ENCODE measurements at regions not wholly inside any gene's neighbourhood (a gene's known extent, or its start where the extent isn't known, plus 50 kb on each side); places are given as distances from the start of the nearest gene placed in this dataset.

DNA sequence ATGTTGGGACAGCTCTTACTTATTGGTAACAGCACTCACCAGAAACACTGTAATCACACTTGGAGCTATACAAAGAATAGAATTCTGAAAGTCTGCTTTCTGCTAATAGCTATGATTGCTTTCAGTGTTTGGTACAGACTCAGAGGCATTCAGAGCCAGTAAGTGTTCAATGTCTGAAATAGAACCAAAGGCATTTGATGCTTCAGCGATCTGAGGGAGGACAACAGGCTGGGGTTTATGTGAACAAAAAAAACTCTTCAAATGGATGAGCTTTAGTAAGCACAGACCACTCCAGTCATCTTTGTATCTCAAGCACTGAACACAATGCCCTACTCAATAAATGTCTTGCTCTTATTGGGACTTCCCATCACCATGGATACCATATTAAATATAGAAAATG lies 322.8 kb upstream of the GRM3 start:
- H3K4me3 ChIP-seq = no peak overlapping the region
- no peaks in the 10 kb centered on the region for H3K36me3 ChIP-seq (replicated peaks)
- DNase-seq (ENCODE audit: low spot score in 2 of 2) = peak; percentile 41 to 84
- H3K9me3 ChIP-seq = no peaks in the 10 kb centered on the region
- H3K4me1 ChIP-seq = peaks cover 14% of the 10 kb centered on the region
- no peaks in the 10 kb centered on the region for H3K27me3 ChIP-seq (ENCODE audit: low read depth)
- in situ Hi-C loops (cut with MboI; ENCODE audit: low sequenced_read_pairs) = no loop called here

GRCh38 chr7:86320341-86320740 lies 323.4 kb upstream of the GRM3 start:
- no peaks in the 10 kb centered on the region for H3K9me3 ChIP-seq
- H3K36me3 ChIP-seq (replicated peaks) = no peaks in the 10 kb centered on the region
- peak in 1 of 2 experiments; percentile 96 for DNase-seq (ENCODE audit: low spot score in 2 of 2)
- peaks cover 14% of the 10 kb centered on the region for H3K4me1 ChIP-seq
- in situ Hi-C loops (cut with MboI; ENCODE audit: low sequenced_read_pairs) = no loop called here
- H3K27me3 ChIP-seq (ENCODE audit: low read depth) = no peaks in the 10 kb centered on the region
- H3K4me3 ChIP-seq = no peak overlapping the region

DNA sequence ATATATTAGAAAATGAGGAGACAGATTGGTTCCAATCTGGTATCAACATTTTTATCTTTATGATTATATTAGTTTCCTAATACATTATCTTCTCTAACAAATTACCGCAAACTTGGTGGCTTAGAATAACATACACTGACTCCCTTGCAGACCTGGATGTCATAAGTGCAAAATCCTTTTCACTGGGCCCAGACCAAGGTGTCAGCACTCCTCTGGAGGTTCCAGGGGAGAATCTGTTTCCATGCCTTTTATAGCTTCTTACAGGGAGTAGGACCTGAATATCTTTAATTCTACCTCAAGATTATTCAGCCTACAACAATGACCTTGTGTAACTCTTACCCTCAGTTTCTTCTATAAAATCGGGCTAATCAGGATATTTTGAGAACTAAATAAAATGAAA lies 329.9 kb upstream of the GRM3 start:
- Histone ChIP-seq H3K4me1 (no peaks in the 10 kb centered on the region), H3K36me3 (replicated peaks) (no peaks in the 10 kb centered on the region), H3K27me3 (ENCODE audit: low read depth) (no peaks in the 10 kb centered on the region), H3K9me3 (no peaks in the 10 kb centered on the region), H3K4me3 (no peak overlapping the region)
- in situ Hi-C loops (cut with MboI; ENCODE audit: low sequenced_read_pairs) = no loop called here
- DNase-seq (ENCODE audit: low spot score in 2 of 2) = no peak

DNA sequence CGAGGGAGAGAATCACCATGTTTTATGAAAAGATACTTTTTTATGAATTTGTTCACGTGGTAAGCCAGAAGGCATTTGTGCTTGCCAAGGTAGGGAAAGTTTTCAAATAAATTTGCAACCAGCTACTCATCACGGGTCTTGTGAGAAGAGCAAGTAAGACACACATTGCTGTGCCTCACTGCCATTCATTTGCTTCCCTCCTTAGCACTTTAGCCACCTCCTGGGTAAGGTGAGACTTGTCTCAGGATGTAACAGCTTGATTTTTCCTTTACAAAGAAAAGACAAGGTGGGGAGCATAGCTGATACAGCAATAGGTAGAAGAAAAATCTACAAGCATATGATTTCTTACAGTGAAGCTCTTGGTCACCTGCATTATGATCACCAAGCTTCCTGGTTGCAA lies 342.4 kb upstream of the GRM3 start:
- Histone ChIP-seq H3K9me3 (0 out of 2 replicates have a peak, but pooled peaks cover 4% of the 10 kb centered on the region), H3K36me3 (replicated peaks) (no peaks in the 10 kb centered on the region), H3K27me3 (ENCODE audit: low read depth) (no peaks in the 10 kb centered on the region), H3K4me1 (peaks cover 15% of the 10 kb centered on the region), H3K4me3 (no peak overlapping the region)
- DNase-seq (ENCODE audit: low spot score in 2 of 2) = no peak
- in situ Hi-C loops (cut with MboI; ENCODE audit: low sequenced_read_pairs) = no loop called here

DNA sequence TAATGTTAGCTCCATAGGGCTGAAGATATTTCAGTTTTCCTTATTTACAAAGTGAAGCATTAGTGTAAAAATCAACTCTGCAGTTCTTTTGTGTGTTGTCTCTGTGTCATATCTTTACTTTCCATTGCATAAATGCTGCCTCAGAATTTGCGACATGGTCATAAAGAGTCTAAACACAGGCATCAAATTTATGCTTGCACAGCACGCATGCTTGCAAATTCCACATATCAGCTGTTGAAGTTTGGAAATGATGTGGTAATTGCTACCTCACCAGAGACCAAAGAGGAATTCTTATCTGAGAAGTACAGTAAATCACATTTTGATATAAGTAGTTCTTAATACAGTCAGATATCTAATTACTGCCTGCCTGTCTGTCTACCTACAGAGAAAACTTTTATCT lies 348.2 kb upstream of the GRM3 start:
- no peaks in the 10 kb centered on the region for H3K36me3 ChIP-seq (replicated peaks)
- H3K4me3 ChIP-seq = no peak overlapping the region
- 0 out of 2 replicates have a peak, but pooled peaks cover 4% of the 10 kb centered on the region for H3K9me3 ChIP-seq
- no peaks in the 10 kb centered on the region for H3K27me3 ChIP-seq (ENCODE audit: low read depth)
- H3K4me1 ChIP-seq = peaks cover 7% of the 10 kb centered on the region
- in situ Hi-C loops (cut with MboI; ENCODE audit: low sequenced_read_pairs) = no loop called here
- no peak for DNase-seq (ENCODE audit: low spot score in 2 of 2)

- Histone ChIP-seq H3K9me3 (no peaks in the 10 kb centered on the region), H3K4me1 (no peaks in the 10 kb centered on the region), H3K27me3 (ENCODE audit: low read depth) (no peaks in the 10 kb centered on the region), H3K36me3 (replicated peaks) (no peaks in the 10 kb centered on the region), H3K4me3 (no peak overlapping the region)
- DNase-seq (ENCODE audit: low spot score in 2 of 2) = no peak
- in situ Hi-C loops (cut with MboI; ENCODE audit: low sequenced_read_pairs) = no loop called here
Observed at GRCh38 chr7:86282014-86282682, 361.6 kb upstream of the GRM3 start.

DNA sequence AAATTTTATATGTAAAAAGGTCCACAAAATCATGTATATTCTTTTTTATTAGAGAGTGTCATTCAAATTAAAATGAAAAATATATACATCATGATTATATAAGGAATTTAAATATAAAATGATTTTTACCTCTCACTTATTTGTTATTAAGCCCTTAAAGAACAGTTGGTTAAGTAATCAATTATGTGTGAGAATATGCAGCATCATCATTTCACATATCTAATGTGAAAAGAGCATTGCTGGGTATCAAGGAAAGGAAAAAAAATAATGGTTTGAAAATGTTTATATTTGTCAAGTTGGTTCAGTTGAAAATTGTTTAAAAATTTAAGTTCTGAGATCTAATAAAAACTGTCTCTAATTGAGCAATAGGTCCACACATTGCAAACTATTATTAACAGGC lies 363.6 kb upstream of the GRM3 start:
- Histone ChIP-seq H3K4me1 (no peaks in the 10 kb centered on the region), H3K9me3 (no peaks in the 10 kb centered on the region), H3K27me3 (ENCODE audit: low read depth) (no peaks in the 10 kb centered on the region), H3K36me3 (replicated peaks) (no peaks in the 10 kb centered on the region), H3K4me3 (no peak overlapping the region)
- in situ Hi-C loops (cut with MboI; ENCODE audit: low sequenced_read_pairs) = no loop called here
- no peak for DNase-seq (ENCODE audit: low spot score in 2 of 2)

DNA sequence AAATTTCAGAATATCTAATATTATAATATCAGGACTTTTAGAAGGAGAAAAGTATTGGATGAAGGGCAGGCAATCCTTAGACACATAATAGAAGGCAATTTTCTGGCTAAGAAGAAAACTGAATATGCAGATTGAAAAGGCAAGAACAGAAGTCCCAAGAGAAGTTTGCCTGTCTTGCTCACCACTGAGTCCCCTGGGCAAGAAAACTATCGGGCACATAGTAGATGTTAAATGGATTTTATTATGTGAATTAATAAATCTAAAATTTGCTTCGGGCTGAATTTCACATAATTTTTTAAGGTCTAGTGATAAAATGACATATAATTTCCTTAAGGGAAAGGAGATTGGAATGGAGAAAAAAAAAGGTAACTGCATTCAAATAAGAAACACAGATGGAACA lies 380.9 kb upstream of the GRM3 start:
- Histone ChIP-seq H3K4me3 (no peak overlapping the region), H3K4me1 (no peaks in the 10 kb centered on the region), H3K27me3 (ENCODE audit: low read depth) (no peaks in the 10 kb centered on the region), H3K9me3 (no peaks in the 10 kb centered on the region), H3K36me3 (replicated peaks) (no peaks in the 10 kb centered on the region)
- DNase-seq (ENCODE audit: low spot score in 2 of 2) = no peak
- in situ Hi-C loops (cut with MboI; ENCODE audit: low sequenced_read_pairs) = no loop called here

GRCh38 chr7:86257894-86258293 lies 385.8 kb upstream of the GRM3 start:
- H3K27me3 ChIP-seq (ENCODE audit: low read depth) = no peaks in the 10 kb centered on the region
- in situ Hi-C loops (cut with MboI; ENCODE audit: low sequenced_read_pairs) = no loop called here
- H3K9me3 ChIP-seq = no peaks in the 10 kb centered on the region
- H3K4me3 ChIP-seq = no peak overlapping the region
- H3K4me1 ChIP-seq = no peaks in the 10 kb centered on the region
- no peak for DNase-seq (ENCODE audit: low spot score in 2 of 2)
- H3K36me3 ChIP-seq (replicated peaks) = no peaks in the 10 kb centered on the region

DNA sequence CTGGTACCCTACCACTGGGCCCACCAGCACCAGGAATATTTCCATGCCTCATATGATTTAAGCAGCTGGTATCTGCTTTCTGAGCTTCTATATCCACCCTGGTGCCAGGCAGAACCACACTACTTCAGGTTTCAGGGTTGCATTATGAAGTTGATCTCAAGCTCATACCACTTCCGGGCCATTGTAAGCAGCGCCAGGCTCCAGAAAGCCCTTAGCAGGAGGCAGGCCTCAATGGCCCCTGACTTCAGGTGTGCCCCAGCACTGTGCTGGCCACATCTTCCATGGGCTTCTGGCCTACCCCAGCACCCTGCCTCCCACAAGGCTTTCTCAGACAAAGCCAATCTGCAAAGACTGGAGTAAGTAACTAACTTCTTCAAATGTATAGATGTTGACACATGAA lies 391.3 kb upstream of the GRM3 start:
- H3K27me3 ChIP-seq (ENCODE audit: low read depth) = no peaks in the 10 kb centered on the region
- no peak overlapping the region for H3K4me3 ChIP-seq
- H3K9me3 ChIP-seq = no peaks in the 10 kb centered on the region
- H3K36me3 ChIP-seq (replicated peaks) = no peaks in the 10 kb centered on the region
- H3K4me1 ChIP-seq = no peaks in the 10 kb centered on the region
- DNase-seq (ENCODE audit: low spot score in 2 of 2) = no peak
- in situ Hi-C loops (cut with MboI; ENCODE audit: low sequenced_read_pairs) = no loop called here

DNA sequence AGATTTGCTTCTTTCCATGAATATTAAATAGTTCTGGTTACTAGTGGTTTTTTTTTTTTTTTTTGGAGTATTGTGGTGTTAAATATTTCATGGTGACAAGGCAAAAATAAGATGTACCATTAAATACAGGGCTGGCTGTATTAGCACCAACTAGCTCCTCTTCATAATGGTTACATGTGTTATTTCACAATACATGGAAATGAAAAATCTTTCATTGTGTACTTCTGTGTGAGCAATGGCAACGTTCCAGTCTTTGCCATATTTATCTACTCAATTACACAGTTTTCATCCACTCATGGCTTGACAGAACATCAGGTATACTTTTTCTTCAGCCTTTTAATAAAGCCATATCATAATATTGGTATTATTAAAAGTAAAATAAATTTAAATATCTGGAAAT lies 394.7 kb upstream of the GRM3 start:
- no peaks in the 10 kb centered on the region for H3K9me3 ChIP-seq
- no peaks in the 10 kb centered on the region for H3K27me3 ChIP-seq (ENCODE audit: low read depth)
- no peak overlapping the region for H3K4me3 ChIP-seq
- DNase-seq (ENCODE audit: low spot score in 2 of 2) = no peak
- H3K36me3 ChIP-seq (replicated peaks) = no peaks in the 10 kb centered on the region
- in situ Hi-C loops (cut with MboI; ENCODE audit: low sequenced_read_pairs) = no loop called here
- no peaks in the 10 kb centered on the region for H3K4me1 ChIP-seq

DNA sequence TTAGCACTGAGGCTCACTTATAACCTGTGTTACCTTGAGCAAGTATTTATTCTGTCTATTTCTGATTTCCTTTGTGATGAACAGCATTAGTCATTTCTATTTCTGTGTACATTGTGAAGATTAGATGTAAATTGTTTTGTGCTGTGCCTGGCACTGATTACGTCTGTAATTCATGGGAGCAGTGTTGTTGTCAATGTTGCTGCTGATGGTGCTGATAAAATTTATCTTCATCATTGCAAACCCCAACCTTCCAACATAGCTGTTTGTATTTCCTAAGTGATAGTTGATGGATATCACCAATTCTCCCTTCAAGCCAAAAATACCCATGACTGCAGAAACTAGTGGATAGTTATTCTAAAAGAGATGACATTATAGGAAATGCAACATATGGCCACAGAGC lies 400.5 kb upstream of the GRM3 start:
- DNase-seq (ENCODE audit: low spot score in 2 of 2) = no peak
- Histone ChIP-seq H3K9me3 (no peaks in the 10 kb centered on the region), H3K36me3 (replicated peaks) (no peaks in the 10 kb centered on the region), H3K4me1 (no peaks in the 10 kb centered on the region), H3K4me3 (no peak overlapping the region), H3K27me3 (ENCODE audit: low read depth) (no peaks in the 10 kb centered on the region)
- in situ Hi-C loops (cut with MboI; ENCODE audit: low sequenced_read_pairs) = no loop called here

- Histone ChIP-seq H3K4me1 (no peaks in the 10 kb centered on the region), H3K36me3 (replicated peaks) (no peaks in the 10 kb centered on the region), H3K4me3 (no peak overlapping the region), H3K27me3 (ENCODE audit: low read depth) (no peaks in the 10 kb centered on the region), H3K9me3 (no peaks in the 10 kb centered on the region; the same call in 1 of the 2 replicates)
- DNase-seq (ENCODE audit: low spot score in 2 of 2) = no peak
- in situ Hi-C loops (cut with MboI; ENCODE audit: low sequenced_read_pairs) = no loop called here
Observed at GRCh38 chr7:86226191-86226590, 417.5 kb upstream of the GRM3 start.

- in situ Hi-C loops (cut with MboI; ENCODE audit: low sequenced_read_pairs) = no loop called here
- H3K4me1 ChIP-seq = no peaks in the 10 kb centered on the region
- H3K36me3 ChIP-seq (replicated peaks) = no peaks in the 10 kb centered on the region
- no peak for DNase-seq (ENCODE audit: low spot score in 2 of 2)
- no peak overlapping the region for H3K4me3 ChIP-seq
- H3K27me3 ChIP-seq (ENCODE audit: low read depth) = no peaks in the 10 kb centered on the region
- no peaks in the 10 kb centered on the region for H3K9me3 ChIP-seq
Observed at GRCh38 chr7:86222806-86223205, 420.9 kb upstream of the GRM3 start.

- Histone ChIP-seq H3K4me3 (no peak overlapping the region), H3K4me1 (no peaks in the 10 kb centered on the region), H3K9me3 (no peaks in the 10 kb centered on the region), H3K36me3 (replicated peaks) (no peaks in the 10 kb centered on the region), H3K27me3 (ENCODE audit: low read depth) (no peaks in the 10 kb centered on the region)
- in situ Hi-C loops (cut with MboI; ENCODE audit: low sequenced_read_pairs) = no loop called here
- DNase-seq (ENCODE audit: low spot score in 2 of 2) = no peak
Observed at GRCh38 chr7:86214734-86215133, 429.0 kb upstream of the GRM3 start.

All from HAP-1 (cell line).